Esophagus squamous epithelium (tissue), 4 donors: ENCODE measurements at regions not wholly inside any gene's neighbourhood (a gene's known extent, or its start where the extent isn't known, plus 50 kb on each side); places are given as distances from the start of the nearest gene placed in this dataset.

ENCODE experiments used
- POLR2A ChIP-seq, 4 donors: fragments of 450-650 bp; IDR thresholded peaks; one replicate each; pipeline ENCODE4 v1.6.1; 2017; ENCODE audit warnings: antibody characterized with exemption in 4 of 4, mild to moderate bottlenecking in 4 of 4, moderate library complexity in 3 of 4
- TF ChIP-seq, protein P1 (sequence below), 6 experiments: fragments of 450-650 bp in 4 of 6; fragments of 200-600 bp in 2 of 6; sonication (generic) in 2 of 6; IDR thresholded peaks; one replicate each; pipeline ENCODE4 v1.5.1; 2016 to 2019; ENCODE audit warnings: antibody characterized with exemption in 6 of 6, mild to moderate bottlenecking in 4 of 6, moderate library complexity in 4 of 6

DNA sequence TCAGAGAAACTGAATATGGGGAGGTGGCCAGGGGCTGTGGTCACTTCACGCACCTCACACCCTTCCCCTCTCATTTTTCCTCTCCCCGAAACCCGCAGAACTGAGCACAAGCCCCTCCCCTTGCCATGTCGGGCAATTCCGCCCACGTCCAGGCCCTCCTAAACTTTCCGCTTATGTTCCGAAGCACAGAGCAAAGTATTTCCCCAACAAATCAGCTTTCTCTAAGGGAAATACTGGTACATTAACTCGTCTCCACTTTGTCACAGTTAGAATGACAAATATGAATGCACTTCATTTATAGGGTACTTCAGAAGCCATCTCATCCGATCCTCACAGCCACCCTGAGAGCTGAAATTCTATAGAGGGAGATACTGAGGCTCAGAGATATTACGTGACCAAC lies 94.7 kb upstream of the TMEM45B start:
- TF ChIP-seq, protein P1, sequence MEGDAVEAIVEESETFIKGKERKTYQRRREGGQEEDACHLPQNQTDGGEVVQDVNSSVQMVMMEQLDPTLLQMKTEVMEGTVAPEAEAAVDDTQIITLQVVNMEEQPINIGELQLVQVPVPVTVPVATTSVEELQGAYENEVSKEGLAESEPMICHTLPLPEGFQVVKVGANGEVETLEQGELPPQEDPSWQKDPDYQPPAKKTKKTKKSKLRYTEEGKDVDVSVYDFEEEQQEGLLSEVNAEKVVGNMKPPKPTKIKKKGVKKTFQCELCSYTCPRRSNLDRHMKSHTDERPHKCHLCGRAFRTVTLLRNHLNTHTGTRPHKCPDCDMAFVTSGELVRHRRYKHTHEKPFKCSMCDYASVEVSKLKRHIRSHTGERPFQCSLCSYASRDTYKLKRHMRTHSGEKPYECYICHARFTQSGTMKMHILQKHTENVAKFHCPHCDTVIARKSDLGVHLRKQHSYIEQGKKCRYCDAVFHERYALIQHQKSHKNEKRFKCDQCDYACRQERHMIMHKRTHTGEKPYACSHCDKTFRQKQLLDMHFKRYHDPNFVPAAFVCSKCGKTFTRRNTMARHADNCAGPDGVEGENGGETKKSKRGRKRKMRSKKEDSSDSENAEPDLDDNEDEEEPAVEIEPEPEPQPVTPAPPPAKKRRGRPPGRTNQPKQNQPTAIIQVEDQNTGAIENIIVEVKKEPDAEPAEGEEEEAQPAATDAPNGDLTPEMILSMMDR (IDR thresholded peaks at IDR 0.05), result no peak
- no peak for TF ChIP-seq POLR2A (IDR thresholded peaks at IDR 0.05)
